Erythroblast (primary cell): ENCODE measurements at regions not wholly inside any gene's neighbourhood (a gene's known extent, or its start where the extent isn't known, plus 50 kb on each side); places are given as distances from the start of the nearest gene placed in this dataset.

Experiments used
- GATA1 ChIP-seq: IDR thresholded peaks from 2 replicates; pipeline ENCODE4 v1.6.1; 2011; ENCODE audit warnings: low read depth, mild to moderate bottlenecking, control low read depth, low read length, moderate library complexity
- POLR2A ChIP-seq: IDR thresholded peaks from 2 replicates; pipeline ENCODE4 v1.6.1; 2011; ENCODE audit warnings: mild to moderate bottlenecking, low read length

DNA sequence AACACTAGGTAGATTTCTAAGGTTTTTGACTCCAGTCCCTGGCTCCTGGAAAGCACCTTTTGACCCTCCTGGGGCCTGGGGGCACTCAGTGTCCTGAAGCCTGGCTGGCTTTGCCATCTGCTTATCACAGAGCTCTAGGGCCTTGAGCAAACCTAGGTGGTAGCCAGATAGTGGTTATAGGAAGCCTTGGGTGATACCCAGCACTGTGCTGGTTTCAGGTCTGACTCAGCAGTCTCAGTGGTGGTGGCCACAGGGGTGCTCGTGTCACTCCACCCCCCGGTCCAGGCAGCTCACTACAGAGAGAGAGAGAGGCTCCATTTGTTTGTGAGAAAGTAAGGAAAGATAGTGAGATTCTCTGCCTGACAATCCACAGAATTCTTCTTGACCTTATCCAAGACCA, 195.8 kb upstream of the ZFP42 start:
- TF ChIP-seq POLR2A (no peak), GATA1 (no peak)
